Prostate gland (tissue), 2 donors: ENCODE measurements at regions not wholly inside any gene's neighbourhood (a gene's known extent, or its start where the extent isn't known, plus 50 kb on each side); places are given as distances from the start of the nearest gene placed in this dataset.

ENCODE experiments used
- DNase-seq: peaks from one replicate; pipeline ENCODE4 v3.0.0-alpha.2; 2019; ENCODE audit warnings: low spot score
- H3K27ac ChIP-seq, 2 donors: fragments of 200-600 bp; sonication (generic); 2 replicates each; pipeline ENCODE4 v1.5.1; 2017 to 2019
- H3K27me3 ChIP-seq: fragments of 200-600 bp; sonication (generic); replicated peaks from 2 replicates; pipeline ENCODE4 v1.5.1; 2019; ENCODE audit not compliant: insufficient read depth
- H3K36me3 ChIP-seq, 2 donors: fragments of 200-600 bp; sonication (generic); 1 replicate in 1 of 2; 2 replicates in 1 of 2; pipeline versions ENCODE4 v1.5.1 to v1.8.1; 2017 to 2019
- H3K4me1 ChIP-seq: fragments of 200-600 bp; sonication (generic); replicated peaks from 2 replicates; pipeline ENCODE4 v1.5.1; 2019
- H3K4me3 ChIP-seq, 2 donors: fragments of 200-600 bp; sonication (generic); 2 replicates each; pipeline ENCODE4 v1.5.1; 2017 to 2019
- H3K9me3 ChIP-seq: fragments of 200-600 bp; sonication (generic); 2 replicates; pipeline ENCODE4 v1.5.1; 2017
- POLR2A ChIP-seq: fragments of 450-650 bp; IDR thresholded peaks from one replicate; pipeline ENCODE4 v1.6.1; 2016; ENCODE audit warnings: antibody characterized with exemption, mild to moderate bottlenecking
- POLR2AphosphoS5 ChIP-seq: sonication (generic); formaldehyde crosslinking; IDR thresholded peaks from one replicate; pipeline ENCODE4 v1.6.1; 2017; ENCODE audit warnings: antibody characterized with exemption
- WGBS: methylation state at CpG from one replicate; pipeline ENCODE4 v1.1.5; 2018; 5-methylcytosine and 5-hydroxymethylcytosine counted together
- intact Hi-C: fragments of 100-400 bp; cut with DNase I; formaldehyde crosslinking; loops from one replicate; pipeline ENCODE4 v1.14.2; 2022
- TF ChIP-seq, protein P1 (sequence below), 4 experiments: fragments of 200-600 bp in 2 of 4; fragments of 450-650 bp in 2 of 4; sonication (generic) in 2 of 4; IDR thresholded peaks; 1 replicate in 3 of 4; 2 replicates in 1 of 4; pipeline ENCODE4 v1.5.1; 2016 to 2019; ENCODE audit warnings: antibody characterized with exemption in 4 of 4, mild to moderate bottlenecking in 2 of 4, moderate library complexity in 2 of 4

- peak; percentile 56 for DNase-seq
- Histone ChIP-seq H3K27me3 (no peaks in the 10 kb centered on the region), H3K4me1 (no peaks in the 10 kb centered on the region), H3K9me3 (no peaks in the 10 kb centered on the region), H3K27ac (no peak overlapping the region), H3K36me3 (no peaks in the 10 kb centered on the region), H3K4me3 (no peak overlapping the region)
- WGBS, result 10% methylated on average over 6 of the region's 6 CpGs
- TF ChIP-seq, protein P1, sequence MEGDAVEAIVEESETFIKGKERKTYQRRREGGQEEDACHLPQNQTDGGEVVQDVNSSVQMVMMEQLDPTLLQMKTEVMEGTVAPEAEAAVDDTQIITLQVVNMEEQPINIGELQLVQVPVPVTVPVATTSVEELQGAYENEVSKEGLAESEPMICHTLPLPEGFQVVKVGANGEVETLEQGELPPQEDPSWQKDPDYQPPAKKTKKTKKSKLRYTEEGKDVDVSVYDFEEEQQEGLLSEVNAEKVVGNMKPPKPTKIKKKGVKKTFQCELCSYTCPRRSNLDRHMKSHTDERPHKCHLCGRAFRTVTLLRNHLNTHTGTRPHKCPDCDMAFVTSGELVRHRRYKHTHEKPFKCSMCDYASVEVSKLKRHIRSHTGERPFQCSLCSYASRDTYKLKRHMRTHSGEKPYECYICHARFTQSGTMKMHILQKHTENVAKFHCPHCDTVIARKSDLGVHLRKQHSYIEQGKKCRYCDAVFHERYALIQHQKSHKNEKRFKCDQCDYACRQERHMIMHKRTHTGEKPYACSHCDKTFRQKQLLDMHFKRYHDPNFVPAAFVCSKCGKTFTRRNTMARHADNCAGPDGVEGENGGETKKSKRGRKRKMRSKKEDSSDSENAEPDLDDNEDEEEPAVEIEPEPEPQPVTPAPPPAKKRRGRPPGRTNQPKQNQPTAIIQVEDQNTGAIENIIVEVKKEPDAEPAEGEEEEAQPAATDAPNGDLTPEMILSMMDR (IDR thresholded peaks at IDR 0.05), result peak; percentile 75 to 88 (median 83)
- TF ChIP-seq POLR2A, result no peak
- intact Hi-C loops, result no loop called here
Measured at GRCh38 chr16:66315210-66315825, 51.2 kb upstream of the CDH5 start.

GRCh38 chr16:66311306-66311705 is 55.2 kb upstream of the CDH5 start:
- intact Hi-C loops, result no loop called here
- TF ChIP-seq POLR2A (no peak), POLR2AphosphoS5 (no peak)
- TF ChIP-seq, protein P1 (IDR thresholded peaks at IDR 0.05), result no peak
- Histone ChIP-seq H3K27ac (no peak overlapping the region), H3K27me3 (no peaks in the 10 kb centered on the region), H3K4me3 (no peak overlapping the region), H3K4me1 (no peaks in the 10 kb centered on the region), H3K36me3 (no peaks in the 10 kb centered on the region), H3K9me3 (no peaks in the 10 kb centered on the region)
- no peak for DNase-seq

DNA sequence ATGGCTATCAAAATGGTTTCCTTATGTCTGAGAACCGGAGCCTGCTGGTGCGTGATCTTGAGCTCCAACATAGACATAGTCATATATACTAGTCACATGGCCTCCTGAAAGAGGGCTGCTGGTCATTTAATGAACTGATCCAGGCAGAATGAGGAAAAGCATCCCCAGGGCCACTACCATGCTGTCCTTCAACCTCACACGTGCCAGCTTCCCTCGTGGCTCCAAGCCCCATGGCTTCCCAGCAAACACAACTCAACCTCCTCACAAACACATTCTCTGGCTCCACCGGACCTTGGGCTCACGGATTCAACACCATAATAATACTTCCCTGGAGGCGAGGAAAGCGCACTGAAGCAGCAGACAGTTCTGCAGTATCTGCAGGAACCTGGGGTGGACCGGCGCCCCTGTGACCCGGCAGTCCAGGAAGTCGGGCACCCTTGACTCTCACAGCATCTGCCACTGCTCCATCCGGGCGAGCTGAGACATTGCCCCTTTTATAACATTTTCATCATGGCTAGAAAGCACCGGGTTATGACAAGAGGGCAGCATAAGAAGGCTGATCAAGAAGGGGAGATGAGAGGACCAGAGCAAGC is 57.2 kb upstream of the CDH5 start:
- TF ChIP-seq POLR2AphosphoS5, result no peak
- TF ChIP-seq, protein P1 (IDR thresholded peaks at IDR 0.05), result no peak
- no peak for TF ChIP-seq POLR2A
- Histone ChIP-seq H3K27me3 (no peaks in the 10 kb centered on the region), H3K36me3 (no peaks in the 10 kb centered on the region), H3K4me3 (no peak overlapping the region), H3K4me1 (no peaks in the 10 kb centered on the region), H3K9me3 (no peaks in the 10 kb centered on the region), H3K27ac (no peak overlapping the region)
- intact Hi-C loops, result no loop called here
- DNase-seq, result no peak
- WGBS, result 92% methylated on average over 15 of the region's 15 CpGs

- no peak overlapping the region for H3K27ac ChIP-seq
- no peak overlapping the region for H3K4me3 ChIP-seq
- WGBS, result 97% methylated on average over 5 of the region's 5 CpGs
- H3K9me3 ChIP-seq, result no peaks in the 10 kb centered on the region
- no peak for TF ChIP-seq POLR2AphosphoS5
- TF ChIP-seq, protein P1 (IDR thresholded peaks at IDR 0.05), result no peak
- no peak for TF ChIP-seq POLR2A
- no peaks in the 10 kb centered on the region for H3K36me3 ChIP-seq
- intact Hi-C loops, result no loop called here
- no peak for DNase-seq
- no peaks in the 10 kb centered on the region for H3K27me3 ChIP-seq
- H3K4me1 ChIP-seq, result no peaks in the 10 kb centered on the region
Measured at GRCh38 chr16:66308096-66308495, 58.4 kb upstream of the CDH5 start.
